ENCODE measurements at regions not wholly inside any gene's neighbourhood (a gene's known extent, or its start where the extent isn't known, plus 50 kb on each side); places are given as distances from the start of the nearest gene placed in this dataset.

- Histone ChIP-seq H3K9me3 (peaks cover 0 to 8% (median 0%) of the 10 kb centered on the region in 4 donors), H3K27ac (no peak overlapping the region), H3K27me3 (no peaks in the 10 kb centered on the region), H3K36me3 (no peaks in the 10 kb centered on the region), H3K4me3 (no peak overlapping the region), H3K4me1 (no peaks in the 10 kb centered on the region)
- 56 to 64% methylated on average over 1 of the region's 1 CpG for WGBS, 2 donors
- DNase-seq = no peak
- TF ChIP-seq POLR2AphosphoS5 (IDR thresholded peaks at IDR 0.05) (no peak), EP300 (IDR thresholded peaks at IDR 0.05) (no peak), CTCF (IDR thresholded peaks at IDR 0.05) (no peak), POLR2A (IDR thresholded peaks at IDR 0.05) (no peak)
- ATAC-seq (ENCODE audit: low FRiP score in 2 of 2) = no peak
Measured at GRCh38 chr1:102282955-102283354, 286.2 kb upstream of the OLFM3 start.

- DNase-seq (no peak), ATAC-seq (ENCODE audit: low FRiP score in 2 of 2) (no peak)
- H3K27me3 ChIP-seq = no peaks in the 10 kb centered on the region
- no peaks in the 10 kb centered on the region for H3K36me3 ChIP-seq
- H3K4me3 ChIP-seq = no peak overlapping the region
- no peak overlapping the region for H3K27ac ChIP-seq
- no peaks in the 10 kb centered on the region for H3K9me3 ChIP-seq
- TF ChIP-seq EP300 (IDR thresholded peaks at IDR 0.05) = no peak
- no peak for TF ChIP-seq CTCF (IDR thresholded peaks at IDR 0.05)
- no peak for TF ChIP-seq POLR2A (IDR thresholded peaks at IDR 0.05)
- no peak for TF ChIP-seq POLR2AphosphoS5 (IDR thresholded peaks at IDR 0.05)
- H3K4me1 ChIP-seq = no peaks in the 10 kb centered on the region
Measured at GRCh38 chr1:102262994-102263393, 266.3 kb upstream of the OLFM3 start.

- Histone ChIP-seq H3K4me3 (no peak overlapping the region), H3K4me1 (no peaks in the 10 kb centered on the region), H3K36me3 (no peaks in the 10 kb centered on the region), H3K27ac (no peak overlapping the region), H3K9me3 (no peaks in the 10 kb centered on the region), H3K27me3 (no peaks in the 10 kb centered on the region)
- ATAC-seq (ENCODE audit: low FRiP score in 2 of 2) = no peak
- TF ChIP-seq EP300 (IDR thresholded peaks at IDR 0.05) = no peak
- no peak for TF ChIP-seq POLR2A (IDR thresholded peaks at IDR 0.05)
- TF ChIP-seq CTCF (IDR thresholded peaks at IDR 0.05) = no peak
- TF ChIP-seq POLR2AphosphoS5 (IDR thresholded peaks at IDR 0.05) = no peak
- 70 to 81% methylated on average over 4 of the region's 4 CpGs for WGBS, 2 donors
- no peak for DNase-seq
Measured at GRCh38 chr1:102252731-102253505, 256.2 kb upstream of the OLFM3 start.

- no peaks in the 10 kb centered on the region for H3K9me3 ChIP-seq
- H3K4me3 ChIP-seq = no peak overlapping the region
- H3K36me3 ChIP-seq = no peaks in the 10 kb centered on the region
- TF ChIP-seq POLR2A (IDR thresholded peaks at IDR 0.05) = no peak
- no peak for TF ChIP-seq CTCF (IDR thresholded peaks at IDR 0.05)
- TF ChIP-seq EP300 (IDR thresholded peaks at IDR 0.05) = no peak
- TF ChIP-seq POLR2AphosphoS5 (IDR thresholded peaks at IDR 0.05) = no peak
- no peaks in the 10 kb centered on the region for H3K27me3 ChIP-seq
- WGBS, 2 donors = 73 to 84% methylated on average over 4 of the region's 4 CpGs
- DNase-seq (no peak), ATAC-seq (ENCODE audit: low FRiP score in 2 of 2) (no peak)
- no peaks in the 10 kb centered on the region for H3K4me1 ChIP-seq
- no peak overlapping the region for H3K27ac ChIP-seq
Measured at GRCh38 chr1:102241431-102242338, 245.0 kb upstream of the OLFM3 start.

Data from upper lobe of left lung (tissue), 6 donors.